ENCODE measurements at regions not wholly inside any gene's neighbourhood (a gene's known extent, or its start where the extent isn't known, plus 50 kb on each side); places are given as distances from the start of the nearest gene placed in this dataset.
A peak's percentile ranks its signal among the peaks of the same experiment; 100 is the strongest.

DNA sequence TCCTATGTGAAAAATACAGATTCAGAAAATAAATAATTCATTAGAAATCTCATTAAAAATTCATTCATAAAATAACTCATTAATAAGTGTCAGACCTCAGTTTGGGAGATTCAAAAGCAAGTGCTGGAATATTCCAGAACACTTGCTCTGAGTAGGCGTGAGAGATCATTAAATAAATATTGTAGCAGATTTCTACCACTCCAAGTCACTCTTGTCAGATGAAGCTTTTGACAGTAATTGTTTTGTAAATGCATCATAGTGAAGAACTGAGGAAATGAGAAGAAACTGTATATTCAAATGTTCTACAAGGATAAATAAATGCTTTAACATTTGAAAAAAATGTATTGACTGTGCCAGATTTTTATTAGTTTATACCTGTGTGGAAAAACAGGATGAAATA lies 1228.1 kb downstream of the SLITRK1 start:
- ATAC-seq (ENCODE audit: low read depth): no peak
- Histone ChIP-seq H3K27ac (ENCODE audit: poor library complexity, severe bottlenecking) (no peak overlapping the region), H3K4me3 (ENCODE audit: severe bottlenecking) (no peak overlapping the region), H3K9me3 (ENCODE audit: severe bottlenecking) (no peaks in the 10 kb centered on the region), H3K27me3 (ENCODE audit: insufficient read depth, poor library complexity, severe bottlenecking) (no peaks in the 10 kb centered on the region), H3K36me3 (ENCODE audit: low read depth) (no peaks in the 10 kb centered on the region), H3K4me1 (ENCODE audit: insufficient read depth, poor library complexity, severe bottlenecking) (peaks cover 6% of the 10 kb centered on the region)
- DNase-seq (ENCODE audit: low spot score): no peak
- TF ChIP-seq, protein P1, sequence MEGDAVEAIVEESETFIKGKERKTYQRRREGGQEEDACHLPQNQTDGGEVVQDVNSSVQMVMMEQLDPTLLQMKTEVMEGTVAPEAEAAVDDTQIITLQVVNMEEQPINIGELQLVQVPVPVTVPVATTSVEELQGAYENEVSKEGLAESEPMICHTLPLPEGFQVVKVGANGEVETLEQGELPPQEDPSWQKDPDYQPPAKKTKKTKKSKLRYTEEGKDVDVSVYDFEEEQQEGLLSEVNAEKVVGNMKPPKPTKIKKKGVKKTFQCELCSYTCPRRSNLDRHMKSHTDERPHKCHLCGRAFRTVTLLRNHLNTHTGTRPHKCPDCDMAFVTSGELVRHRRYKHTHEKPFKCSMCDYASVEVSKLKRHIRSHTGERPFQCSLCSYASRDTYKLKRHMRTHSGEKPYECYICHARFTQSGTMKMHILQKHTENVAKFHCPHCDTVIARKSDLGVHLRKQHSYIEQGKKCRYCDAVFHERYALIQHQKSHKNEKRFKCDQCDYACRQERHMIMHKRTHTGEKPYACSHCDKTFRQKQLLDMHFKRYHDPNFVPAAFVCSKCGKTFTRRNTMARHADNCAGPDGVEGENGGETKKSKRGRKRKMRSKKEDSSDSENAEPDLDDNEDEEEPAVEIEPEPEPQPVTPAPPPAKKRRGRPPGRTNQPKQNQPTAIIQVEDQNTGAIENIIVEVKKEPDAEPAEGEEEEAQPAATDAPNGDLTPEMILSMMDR (IDR thresholded peaks at IDR 0.05; ENCODE audit: poor library complexity, severe bottlenecking): no peak

DNA sequence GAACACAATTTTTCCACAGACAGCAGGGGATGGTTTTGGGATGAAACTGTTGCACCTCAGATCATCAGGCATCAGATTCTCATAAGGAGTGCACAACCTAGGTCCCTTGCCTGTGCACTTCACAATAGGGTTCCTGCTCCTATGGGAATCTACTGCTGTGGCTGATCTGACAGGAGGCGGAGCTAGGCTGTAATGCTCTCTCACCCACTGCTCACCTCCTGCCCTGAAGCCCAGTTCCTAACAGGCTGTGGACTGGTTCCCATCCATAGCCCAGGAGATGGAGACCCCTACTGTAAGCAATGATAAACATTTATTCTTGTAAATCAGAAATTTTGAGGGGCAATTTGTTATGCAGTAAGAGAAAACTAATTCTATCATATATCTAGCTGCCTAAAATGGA lies 1234.7 kb downstream of the SLITRK1 start:
- no peaks in the 10 kb centered on the region for H3K9me3 ChIP-seq (ENCODE audit: severe bottlenecking)
- H3K36me3 ChIP-seq (ENCODE audit: low read depth): no peaks in the 10 kb centered on the region
- ATAC-seq (ENCODE audit: low read depth) (no peak), DNase-seq (ENCODE audit: low spot score) (no peak)
- H3K27ac ChIP-seq (ENCODE audit: poor library complexity, severe bottlenecking): no peak overlapping the region
- no peak overlapping the region for H3K4me3 ChIP-seq (ENCODE audit: severe bottlenecking)
- no peaks in the 10 kb centered on the region for H3K27me3 ChIP-seq (ENCODE audit: insufficient read depth, poor library complexity, severe bottlenecking)
- no peaks in the 10 kb centered on the region for H3K4me1 ChIP-seq (ENCODE audit: insufficient read depth, poor library complexity, severe bottlenecking)
- TF ChIP-seq, protein P1 (IDR thresholded peaks at IDR 0.05; ENCODE audit: poor library complexity, severe bottlenecking): no peak

GRCh38 chr13:82636119-82636518 lies 1246.2 kb downstream of the SLITRK1 start:
- Histone ChIP-seq H3K27me3 (ENCODE audit: insufficient read depth, poor library complexity, severe bottlenecking) (no peaks in the 10 kb centered on the region), H3K4me1 (ENCODE audit: insufficient read depth, poor library complexity, severe bottlenecking) (peaks cover 12% of the 10 kb centered on the region), H3K4me3 (ENCODE audit: severe bottlenecking) (no peak overlapping the region), H3K9me3 (ENCODE audit: severe bottlenecking) (no peaks in the 10 kb centered on the region), H3K36me3 (ENCODE audit: low read depth) (no peaks in the 10 kb centered on the region), H3K27ac (ENCODE audit: poor library complexity, severe bottlenecking) (no peak overlapping the region)
- no peak for DNase-seq (ENCODE audit: low spot score)
- TF ChIP-seq, protein P1 (IDR thresholded peaks at IDR 0.05; ENCODE audit: poor library complexity, severe bottlenecking): no peak
- ATAC-seq (ENCODE audit: low read depth): peak; percentile 42; the same call in 2 of the 3 replicates

GRCh38 chr13:82634946-82635345 lies 1247.3 kb downstream of the SLITRK1 start:
- Histone ChIP-seq H3K27ac (ENCODE audit: poor library complexity, severe bottlenecking) (no peak overlapping the region), H3K36me3 (ENCODE audit: low read depth) (no peaks in the 10 kb centered on the region), H3K4me3 (ENCODE audit: severe bottlenecking) (no peak overlapping the region), H3K27me3 (ENCODE audit: insufficient read depth, poor library complexity, severe bottlenecking) (no peaks in the 10 kb centered on the region), H3K9me3 (ENCODE audit: severe bottlenecking) (no peaks in the 10 kb centered on the region), H3K4me1 (ENCODE audit: insufficient read depth, poor library complexity, severe bottlenecking) (peaks cover 12% of the 10 kb centered on the region)
- DNase-seq (ENCODE audit: low spot score) (no peak), ATAC-seq (ENCODE audit: low read depth) (no peak)
- TF ChIP-seq, protein P1 (IDR thresholded peaks at IDR 0.05; ENCODE audit: poor library complexity, severe bottlenecking): no peak

DNA sequence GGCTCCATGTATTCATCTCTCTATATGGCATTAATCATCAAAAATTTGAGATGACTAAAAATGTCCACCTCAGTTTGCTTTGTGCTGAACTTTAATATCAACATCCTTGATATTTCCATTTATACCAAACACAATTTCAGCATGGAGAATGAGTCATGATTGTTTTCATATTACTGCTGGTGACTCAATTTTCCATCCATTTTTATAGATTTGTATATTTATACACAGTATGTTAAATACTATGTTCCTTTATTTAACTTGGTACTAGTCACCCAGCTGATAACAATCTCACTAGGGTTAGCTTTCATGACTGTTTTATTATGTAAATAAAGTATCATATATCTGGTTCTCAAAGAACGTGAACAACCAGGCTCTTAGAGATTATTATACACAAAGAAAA lies 1255.1 kb downstream of the SLITRK1 start:
- ATAC-seq (ENCODE audit: low read depth): peak; percentile 90
- Histone ChIP-seq H3K4me3 (ENCODE audit: severe bottlenecking) (no peak overlapping the region), H3K9me3 (ENCODE audit: severe bottlenecking) (no peaks in the 10 kb centered on the region), H3K27me3 (ENCODE audit: insufficient read depth, poor library complexity, severe bottlenecking) (no peaks in the 10 kb centered on the region), H3K36me3 (ENCODE audit: low read depth) (no peaks in the 10 kb centered on the region), H3K27ac (ENCODE audit: poor library complexity, severe bottlenecking) (no peak overlapping the region), H3K4me1 (ENCODE audit: insufficient read depth, poor library complexity, severe bottlenecking) (peaks cover 11% of the 10 kb centered on the region)
- TF ChIP-seq, protein P1 (IDR thresholded peaks at IDR 0.05; ENCODE audit: poor library complexity, severe bottlenecking): no peak
- DNase-seq (ENCODE audit: low spot score): no peak
